ELF-1 (cell line): ENCODE measurements at regions not wholly inside any gene's neighbourhood (a gene's known extent, or its start where the extent isn't known, plus 50 kb on each side); places are given as distances from the start of the nearest gene placed in this dataset.

Source experiments
- DNase-seq: peaks from one replicate; pipeline ENCODE4 v3.0.0-alpha.2; 2016; ENCODE audit warnings: low read depth, low spot score

DNA sequence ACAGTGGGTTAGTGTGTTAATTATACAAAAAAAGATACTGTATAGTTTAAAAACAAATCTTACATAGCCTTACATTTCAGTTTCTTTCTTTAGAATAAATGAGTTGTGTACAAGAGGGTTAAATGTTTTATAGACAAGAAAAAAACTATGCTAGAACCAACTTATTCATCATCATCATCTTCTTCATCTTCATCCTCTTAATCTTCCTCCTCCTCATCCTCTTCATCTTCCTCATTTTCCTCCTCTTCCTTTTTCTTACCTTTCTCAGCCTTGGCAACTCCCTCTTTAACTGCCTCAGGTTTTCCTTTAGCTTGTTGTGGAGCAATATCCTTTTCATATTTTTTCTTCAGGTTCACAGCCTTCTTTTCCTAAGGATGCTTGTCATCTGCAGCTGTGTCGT, 53.7 kb downstream of the RPS12 start:
- DNase-seq, result no peak

DNA sequence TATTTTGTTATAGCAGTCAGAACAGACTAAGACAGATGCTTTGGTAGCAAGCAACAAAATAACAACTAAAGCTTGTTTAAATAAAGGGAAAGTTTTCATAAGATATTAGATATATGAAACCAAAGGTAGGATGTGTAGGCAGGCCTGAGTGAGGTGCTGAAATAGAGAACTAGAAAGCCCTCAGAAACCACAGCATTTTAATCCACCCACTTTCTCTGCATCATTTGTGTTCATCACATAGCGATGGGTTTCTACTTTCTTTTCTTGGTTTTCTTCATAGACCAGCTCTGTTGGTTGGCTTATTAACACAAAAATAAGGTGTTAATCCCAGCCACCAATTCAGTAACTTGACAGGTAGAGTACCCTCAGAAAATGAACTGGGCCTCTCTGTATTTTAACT, 58.6 kb downstream of the RPS12 start:
- no peak for DNase-seq

DNA sequence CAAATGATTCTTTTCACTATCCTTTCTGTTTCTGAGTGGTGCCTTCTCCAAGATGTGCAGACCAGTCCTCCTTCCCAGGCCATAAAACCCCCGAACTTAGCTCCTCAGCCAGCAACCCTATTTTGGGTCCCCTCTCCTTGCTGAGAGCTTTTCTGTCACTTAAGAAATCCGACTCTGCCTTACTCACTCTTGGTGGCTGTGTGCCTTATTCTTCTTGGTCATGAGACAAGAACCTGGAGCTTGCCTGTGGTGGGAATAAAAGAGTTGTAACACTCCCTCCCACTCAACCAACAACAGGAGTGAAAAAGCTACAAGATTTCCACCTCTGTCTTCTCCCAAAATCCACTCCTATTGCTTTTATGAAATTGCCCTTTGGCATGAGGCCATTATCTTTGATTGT, 62.6 kb downstream of the RPS12 start:
- no peak for DNase-seq

- DNase-seq, result no peak
These were observed 72.8 kb downstream of the RPS12 start for GRCh38 chr6:132887204-132887603.

DNA sequence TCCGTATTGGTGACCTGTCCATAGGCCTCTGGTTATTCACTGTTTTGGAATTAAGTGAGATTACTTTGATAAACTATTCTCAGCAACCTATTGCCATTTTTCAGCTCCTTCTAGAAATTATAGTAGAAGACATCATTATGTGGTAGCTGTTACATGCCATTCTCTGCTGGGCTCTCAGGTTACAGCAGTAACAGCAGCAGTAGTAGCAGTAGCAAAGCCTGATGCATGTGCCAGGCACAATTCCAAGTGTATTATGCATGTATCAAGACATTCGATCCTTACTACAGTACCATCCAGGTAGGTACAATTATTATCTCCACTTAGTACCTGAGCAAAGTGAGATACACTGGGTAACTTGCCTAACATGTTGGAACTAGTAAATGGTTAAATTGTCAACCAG, 74.3 kb downstream of the RPS12 start:
- no peak for DNase-seq

DNA sequence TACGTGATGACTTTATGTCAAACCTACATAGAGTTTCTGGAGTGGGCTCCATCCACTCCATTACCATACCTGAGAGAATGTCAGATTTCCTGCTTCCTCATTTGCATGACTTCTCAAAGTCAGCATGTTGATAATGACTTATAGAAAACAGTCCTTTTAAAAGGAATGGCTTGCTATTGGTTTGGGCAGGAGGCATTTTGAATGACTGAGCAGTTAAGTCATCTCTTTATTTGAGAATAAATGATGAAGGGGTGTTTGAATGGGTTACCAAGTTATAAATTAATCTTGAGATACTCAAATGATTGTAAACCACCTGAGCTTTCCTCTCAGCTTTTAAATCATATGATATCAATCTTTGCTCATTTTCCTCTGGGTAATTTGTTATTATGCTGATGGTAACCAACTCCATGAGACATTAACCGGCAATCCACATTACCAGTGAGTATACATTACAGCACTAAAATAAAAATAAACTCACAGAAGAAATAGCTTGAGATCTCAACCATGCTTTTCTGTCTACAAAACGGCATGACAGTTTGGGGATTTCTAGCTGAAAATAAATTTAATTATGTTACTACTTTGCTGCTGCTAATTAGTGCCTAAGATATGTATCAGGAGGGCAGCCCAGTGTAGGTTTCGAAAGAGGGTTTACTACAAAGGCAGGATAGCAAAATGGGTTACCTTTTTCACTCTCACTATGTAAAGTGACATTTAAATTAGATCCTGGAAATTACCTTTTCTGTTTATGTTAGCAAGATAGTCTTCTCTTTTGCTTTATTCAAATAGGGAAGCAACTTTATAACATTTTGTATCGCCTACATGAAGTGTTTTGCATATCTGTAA, 78.8 kb downstream of the RPS12 start:
- DNase-seq, result no peak

- DNase-seq, result no peak
These were observed 79.6 kb downstream of the RPS12 start for GRCh38 chr6:132893772-132894490.

DNA sequence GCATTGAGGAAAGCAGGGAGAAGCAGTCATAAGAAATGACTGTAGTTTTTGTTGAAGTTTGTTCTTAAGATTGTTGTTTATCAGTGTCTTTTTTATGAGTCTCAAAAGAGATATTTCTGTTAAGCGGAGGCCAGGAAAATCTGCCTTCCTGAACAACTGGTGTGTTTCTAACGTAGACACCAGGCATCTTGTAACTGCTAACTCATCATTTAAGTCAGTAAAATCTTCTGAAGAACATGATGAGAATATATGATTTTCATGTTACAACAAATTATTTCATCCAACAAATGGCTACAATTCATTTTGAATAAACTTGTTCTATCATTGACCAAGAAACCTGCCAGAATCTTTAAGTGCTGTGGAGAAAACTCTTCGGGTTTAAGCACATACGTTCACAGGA, 84.0 kb downstream of the RPS12 start:
- no peak for DNase-seq

GRCh38 chr6:132900849-132901248, 86.5 kb downstream of the RPS12 start:
- DNase-seq, result no peak

DNA sequence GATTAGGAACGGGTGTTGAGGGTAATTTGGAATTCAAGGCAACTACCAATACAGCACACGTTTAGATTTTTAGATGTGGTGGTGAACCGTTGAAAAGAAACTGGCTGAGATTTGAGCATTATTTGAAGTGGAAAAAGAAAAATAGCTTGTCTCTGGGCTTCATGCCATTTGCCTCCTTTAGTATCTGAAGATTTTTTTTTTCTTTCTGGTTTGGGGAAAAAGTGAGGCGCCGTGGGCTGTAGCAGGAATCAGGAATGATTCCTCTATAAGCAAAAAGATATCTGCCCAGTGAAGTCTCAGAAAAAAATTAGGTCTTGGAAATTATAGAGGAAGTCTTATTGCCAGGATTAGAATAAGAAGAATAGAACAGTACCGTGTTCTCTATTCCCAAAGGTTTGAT, 88.5 kb downstream of the RPS12 start:
- no peak for DNase-seq

DNA sequence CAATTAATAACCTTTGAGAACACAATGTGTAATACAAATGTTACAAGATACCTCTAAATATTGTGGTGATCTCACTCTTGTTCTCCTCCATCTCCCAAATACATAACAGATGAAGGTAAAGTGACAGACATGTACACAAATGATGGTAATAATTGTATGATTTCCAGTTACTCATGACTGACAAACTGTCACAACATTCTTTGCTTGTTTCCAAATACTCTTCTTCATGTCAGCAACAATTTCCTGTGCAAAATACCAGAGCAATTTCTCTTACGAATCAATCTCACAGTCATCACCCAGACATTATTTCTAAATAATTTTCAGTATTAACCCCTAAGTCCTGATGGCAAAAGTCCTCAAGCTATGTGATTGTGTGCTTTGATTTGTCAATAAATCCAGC, 92.9 kb downstream of the RPS12 start:
- DNase-seq, result no peak

GRCh38 chr6:132907914-132908313, 93.5 kb downstream of the RPS12 start:
- no peak for DNase-seq

GRCh38 chr6:132909742-132910141, 95.4 kb downstream of the RPS12 start:
- DNase-seq, result no peak

- no peak for DNase-seq
These were observed 96.4 kb downstream of the RPS12 start for GRCh38 chr6:132910759-132911158.

DNA sequence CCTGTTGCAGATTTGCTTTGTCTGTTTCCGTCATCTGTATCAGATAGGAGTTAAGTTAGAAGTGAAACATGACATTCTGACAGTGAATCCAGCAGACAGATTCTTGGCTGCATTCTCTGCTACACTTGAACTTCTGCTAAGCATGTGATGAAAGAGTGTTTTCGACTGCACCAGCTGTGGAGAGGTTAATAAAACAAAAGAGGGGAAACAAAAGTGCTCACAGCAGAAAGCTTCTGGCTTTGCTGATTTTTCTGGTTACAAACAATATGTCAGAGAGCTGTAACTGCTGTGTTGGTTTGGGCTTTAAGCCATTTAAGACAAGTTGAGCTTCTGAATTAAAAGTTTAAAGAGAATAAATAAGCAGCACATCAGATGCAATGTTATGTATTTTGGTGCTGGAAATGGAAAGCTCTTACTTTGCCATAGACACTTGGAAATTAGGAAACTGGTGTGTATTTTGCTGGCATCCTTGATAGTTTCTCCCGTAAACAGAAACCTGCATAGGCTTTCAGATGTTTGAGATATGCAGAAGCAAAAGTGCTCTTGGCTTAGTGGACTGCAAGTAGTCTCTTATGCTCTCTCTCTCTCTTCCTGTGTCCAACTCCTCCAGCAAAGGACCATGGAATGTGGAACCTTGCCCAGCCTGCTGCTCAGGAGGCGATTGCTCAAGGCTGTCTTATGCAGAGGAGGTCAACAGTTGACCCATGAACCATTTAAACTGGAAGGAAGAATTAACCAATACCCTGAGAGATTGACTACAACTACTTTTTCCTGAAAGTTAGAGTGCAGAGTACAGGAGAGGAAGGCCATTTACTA, 104.9 kb downstream of the RPS12 start:
- DNase-seq, result peak; percentile 14

DNA sequence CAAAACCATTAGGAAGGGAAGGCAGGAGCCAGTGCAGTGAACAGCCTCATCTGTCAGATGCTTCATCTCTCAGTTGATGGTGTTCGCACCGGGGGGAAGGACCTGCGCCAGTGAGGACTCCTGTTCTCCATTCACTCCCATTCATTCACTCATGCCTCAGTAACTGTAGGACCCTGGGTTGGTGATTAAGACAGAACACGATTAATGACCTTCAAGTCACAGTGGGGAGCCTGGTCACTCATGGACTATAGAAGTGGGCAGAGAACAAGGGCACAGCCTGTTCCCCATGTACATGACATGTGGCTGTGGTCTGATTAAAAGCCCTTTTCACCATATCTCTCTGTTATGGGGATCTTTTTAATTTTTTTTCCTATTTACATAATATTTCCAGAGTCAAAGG, 113.3 kb downstream of the RPS12 start:
- no peak for DNase-seq

- no peak for DNase-seq
These were observed 114.8 kb downstream of the RPS12 start for GRCh38 chr6:132929141-132929540.

DNA sequence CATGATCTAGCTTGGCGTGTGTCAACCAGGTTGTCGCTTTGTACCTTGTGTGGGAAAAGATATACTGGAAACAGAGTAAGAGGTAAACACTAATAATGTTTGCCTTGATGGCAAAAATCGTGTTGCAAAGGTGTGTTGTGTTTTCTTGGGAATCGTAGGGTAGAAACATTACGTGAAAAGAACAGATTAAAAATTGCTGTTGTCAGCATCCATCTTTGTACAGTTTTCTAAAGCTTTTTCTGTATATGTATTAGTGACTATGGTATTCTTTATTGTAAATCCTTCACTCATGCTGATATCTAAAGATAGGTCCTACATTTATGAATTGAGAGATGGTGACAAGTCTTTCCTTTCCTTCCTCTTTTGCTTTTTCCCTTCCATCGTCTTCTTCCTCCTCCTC, 116.9 kb downstream of the RPS12 start:
- no peak for DNase-seq

DNA sequence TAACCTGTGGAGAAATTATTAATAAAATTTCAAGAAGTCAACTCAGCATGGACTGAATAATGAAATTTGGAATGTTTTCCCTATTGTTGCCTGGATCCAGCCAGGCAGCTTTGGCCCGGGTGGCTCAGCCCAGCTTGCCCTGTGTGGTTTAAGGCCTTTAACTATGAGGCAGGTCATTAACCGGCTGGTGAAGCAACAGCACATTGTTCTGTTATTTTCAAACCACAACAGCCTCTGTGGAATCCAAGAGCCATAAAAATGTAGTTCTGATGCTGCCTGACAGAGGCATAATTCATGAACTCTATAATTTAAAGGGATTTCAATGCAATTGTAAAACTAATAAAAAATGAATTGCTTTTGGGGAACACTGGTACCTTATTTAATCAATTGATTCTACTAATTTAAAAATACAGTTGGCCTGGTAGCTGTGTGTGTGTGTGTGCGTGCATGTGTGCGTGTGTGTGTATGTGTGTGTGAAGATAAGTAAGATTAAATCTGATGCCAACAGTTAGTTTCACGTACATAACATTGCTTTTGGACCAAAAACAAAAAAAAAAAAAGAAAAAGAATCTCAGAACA, 117.7 kb downstream of the RPS12 start:
- DNase-seq, result no peak

DNA sequence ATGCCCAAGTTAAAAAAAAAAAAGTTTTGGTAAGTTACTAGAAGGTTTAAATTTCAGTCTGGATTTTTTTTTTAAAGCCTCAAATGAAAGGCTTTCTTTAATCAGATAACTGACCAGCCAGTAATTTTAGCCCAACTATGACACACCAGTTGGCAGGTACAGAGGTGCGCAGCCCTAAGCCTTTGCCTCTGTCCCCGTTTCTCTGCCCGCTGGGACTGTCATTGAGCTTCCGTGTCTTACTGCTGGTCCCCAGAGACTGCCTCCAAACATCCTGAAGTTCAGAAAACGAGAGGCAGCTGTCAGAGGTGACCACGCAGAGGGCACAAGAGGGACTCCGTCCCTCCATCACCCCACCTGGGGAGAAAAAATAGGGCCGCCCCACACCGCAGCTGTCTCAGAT, 118.2 kb downstream of the RPS12 start:
- no peak for DNase-seq

- DNase-seq, result no peak
These were observed 118.7 kb downstream of the RPS12 start for GRCh38 chr6:132933090-132933489.

- no peak for DNase-seq
These were observed 120.1 kb downstream of the RPS12 start for GRCh38 chr6:132934496-132934895.
